Activated CD8-positive, alpha-beta memory T cell treated with anti-CD3 and anti-CD28 coated beads, Interleukin-2, amount 50 U/mL, for 24 hours (primary cell): ENCODE measurements at regions not wholly inside any gene's neighbourhood (a gene's known extent, or its start where the extent isn't known, plus 50 kb on each side); places are given as distances from the start of the nearest gene placed in this dataset.

Experiments
- DNase-seq: peaks from one replicate; pipeline ENCODE4 v3.0.0-alpha.2; 2020; ENCODE audit errors: extremely low read depth

- DNase-seq, result no peak
Observed at GRCh38 chr13:39938596-39938995, 283.1 kb downstream of the COG6 start.

GRCh38 chr13:39941236-39941635 lies 285.8 kb downstream of the COG6 start:
- DNase-seq, result no peak

DNA sequence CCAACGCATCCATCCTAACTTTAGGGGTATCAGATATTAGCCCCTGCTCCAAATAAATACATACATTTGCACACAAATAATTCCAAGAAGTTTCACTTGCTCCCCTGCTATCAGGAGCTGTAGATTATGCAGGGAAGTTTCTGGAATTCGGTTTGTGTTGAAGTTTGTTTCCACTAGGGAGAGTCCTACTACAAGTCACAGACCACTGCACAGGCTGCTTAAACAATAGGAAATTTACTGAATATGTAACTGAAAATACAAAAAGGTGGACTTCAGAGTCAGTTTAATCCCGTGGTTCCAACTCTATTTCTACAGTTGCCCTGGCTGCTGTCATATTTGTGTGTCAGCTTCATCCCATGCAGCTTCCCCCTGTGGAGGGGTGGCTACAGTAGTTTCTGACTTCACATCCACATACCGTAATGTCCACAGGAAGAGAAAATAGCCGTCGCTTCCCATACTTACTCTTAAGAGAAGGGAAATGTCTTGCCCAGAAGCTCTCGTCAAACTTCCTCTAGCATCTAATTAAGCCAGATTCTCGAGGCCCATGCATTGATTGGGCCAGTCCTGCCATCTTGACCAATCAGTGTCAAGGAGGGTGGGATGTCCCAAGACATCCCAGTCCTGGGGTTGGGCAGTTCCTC lies 286.6 kb downstream of the COG6 start:
- no peak for DNase-seq

- DNase-seq, result peak; percentile 27
Observed at GRCh38 chr13:39942552-39943273, 287.3 kb downstream of the COG6 start.

DNA sequence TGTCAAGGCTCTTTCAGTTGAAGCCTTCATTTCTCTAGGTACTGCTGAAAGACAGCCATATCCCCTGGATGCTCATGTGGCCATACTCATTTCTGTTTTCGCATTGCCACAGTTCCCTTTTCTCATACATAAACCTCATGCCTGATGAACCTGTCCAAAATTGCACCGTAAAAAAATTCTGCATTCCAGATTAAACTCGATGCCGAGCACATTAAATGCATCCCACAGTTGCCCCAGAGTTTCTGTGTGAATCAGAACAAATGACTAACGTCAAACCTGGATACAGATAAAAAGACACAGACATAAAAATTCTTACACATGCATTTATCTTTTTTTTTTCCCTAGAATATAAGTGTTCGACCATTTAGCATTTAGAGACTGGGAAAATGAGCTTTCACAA lies 288.2 kb downstream of the COG6 start:
- DNase-seq, result no peak

GRCh38 chr13:39945226-39945625 lies 289.8 kb downstream of the COG6 start:
- no peak for DNase-seq

- DNase-seq, result no peak
Observed at GRCh38 chr13:39946769-39947168, 291.3 kb downstream of the COG6 start.

DNA sequence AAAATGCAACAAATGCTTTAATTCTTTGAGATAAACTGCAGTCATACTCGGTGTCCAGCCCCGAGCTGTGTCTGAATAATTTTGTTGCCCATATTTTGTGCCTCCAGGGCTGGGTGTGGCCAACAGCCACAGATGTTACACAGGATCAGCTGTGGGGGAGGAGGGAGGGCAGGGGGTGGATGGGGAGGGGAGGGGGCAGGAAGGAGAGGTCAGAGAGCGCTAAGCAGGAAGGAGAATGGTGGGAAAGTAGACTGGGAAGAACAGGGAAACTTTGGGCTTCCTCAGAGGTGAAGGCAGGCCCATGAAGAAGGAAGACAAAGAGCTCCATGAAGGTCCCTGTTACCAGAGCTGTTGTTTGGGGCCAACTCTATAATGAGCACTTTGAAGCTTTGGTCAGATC lies 295.8 kb downstream of the COG6 start:
- DNase-seq, result no peak

- DNase-seq, result no peak
Observed at GRCh38 chr13:39952249-39953233, 297.1 kb downstream of the COG6 start.

DNA sequence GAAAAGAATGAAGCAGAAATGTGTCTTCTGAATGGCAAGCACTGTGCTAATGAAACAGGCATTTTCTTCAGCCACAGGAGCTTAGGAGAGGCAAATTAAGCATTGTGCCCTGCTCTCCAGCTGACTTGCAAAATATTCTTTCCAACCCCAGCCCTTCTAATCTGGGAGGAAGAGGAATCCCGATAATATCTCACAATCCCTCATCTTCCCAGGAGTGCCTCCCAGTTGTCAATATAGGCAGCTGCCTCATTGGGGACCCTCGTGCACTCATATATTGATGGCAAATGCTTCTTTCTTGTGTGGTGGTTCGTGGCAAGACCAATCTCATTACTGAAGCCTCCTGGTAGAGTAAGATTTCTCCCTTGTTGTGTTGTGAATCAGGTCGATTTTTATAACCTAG lies 299.0 kb downstream of the COG6 start:
- no peak for DNase-seq

DNA sequence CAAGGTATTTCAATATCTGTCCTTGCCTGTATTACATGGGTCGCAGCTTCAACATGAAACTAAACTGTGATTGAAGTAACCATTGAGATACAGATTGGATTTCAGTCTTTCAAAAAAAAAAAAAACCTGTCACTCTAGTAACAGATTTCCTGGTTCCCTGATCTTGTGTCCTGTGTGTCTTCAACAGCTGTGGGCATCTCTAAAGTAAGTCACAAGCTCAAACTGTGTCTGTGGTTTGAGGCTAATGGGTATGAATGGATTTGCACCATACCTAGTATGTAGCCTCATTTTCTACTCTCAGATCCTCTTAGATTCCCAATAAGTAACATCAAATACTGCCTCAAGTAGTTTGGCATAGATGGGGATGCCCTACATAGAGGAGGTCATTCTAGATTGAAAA lies 300.1 kb downstream of the COG6 start:
- no peak for DNase-seq

DNA sequence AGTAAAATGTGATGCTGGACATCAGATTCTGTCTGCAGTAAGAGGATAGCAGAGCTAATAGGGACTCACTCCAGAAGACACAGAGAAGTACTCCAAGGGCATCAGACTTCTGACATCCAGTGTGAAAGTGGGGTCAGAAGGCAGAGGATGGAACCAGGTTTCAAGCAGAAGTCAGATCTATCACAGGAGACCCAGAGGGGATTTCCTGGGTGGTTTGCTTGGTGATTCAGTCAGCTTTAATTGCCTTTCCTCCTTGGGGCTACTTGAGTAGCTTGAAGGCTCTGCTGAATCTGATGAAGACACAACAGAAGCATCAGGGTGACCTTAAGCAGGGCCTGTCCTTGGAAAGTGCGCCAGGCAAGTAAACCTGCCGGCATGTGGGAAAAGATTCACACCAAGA lies 300.6 kb downstream of the COG6 start:
- no peak for DNase-seq

- no peak for DNase-seq
Observed at GRCh38 chr13:39957868-39958677, 302.6 kb downstream of the COG6 start.

DNA sequence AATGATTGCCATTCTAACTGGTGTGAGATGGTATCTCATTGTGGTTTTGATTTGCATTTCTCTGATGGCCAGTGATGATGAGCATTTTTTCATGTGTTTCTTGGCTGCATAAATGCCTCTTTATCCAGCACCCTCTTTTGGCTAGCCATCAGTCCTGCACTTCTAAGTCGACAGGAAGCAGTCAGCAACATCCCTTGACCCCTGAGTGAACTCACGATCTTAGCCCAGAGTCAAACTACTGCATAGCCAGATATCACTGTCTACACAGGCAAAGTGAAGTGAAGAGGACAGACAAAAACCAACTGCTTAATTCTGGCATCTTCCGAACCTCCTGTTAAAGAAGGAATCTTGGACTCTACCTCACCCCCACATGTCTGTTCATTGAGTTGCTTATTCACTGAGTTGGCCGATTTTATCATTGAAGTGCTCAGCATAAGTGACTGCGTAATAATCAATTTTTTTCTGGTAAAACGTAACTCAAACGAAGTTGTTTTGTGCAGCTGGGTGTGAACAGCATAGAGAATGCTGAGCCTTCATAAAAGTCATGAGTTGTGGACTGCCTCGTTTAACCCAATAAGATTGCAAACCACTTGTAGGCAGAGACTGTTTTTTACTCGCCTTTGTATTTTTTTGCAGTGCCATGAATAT lies 304.2 kb downstream of the COG6 start:
- no peak for DNase-seq

DNA sequence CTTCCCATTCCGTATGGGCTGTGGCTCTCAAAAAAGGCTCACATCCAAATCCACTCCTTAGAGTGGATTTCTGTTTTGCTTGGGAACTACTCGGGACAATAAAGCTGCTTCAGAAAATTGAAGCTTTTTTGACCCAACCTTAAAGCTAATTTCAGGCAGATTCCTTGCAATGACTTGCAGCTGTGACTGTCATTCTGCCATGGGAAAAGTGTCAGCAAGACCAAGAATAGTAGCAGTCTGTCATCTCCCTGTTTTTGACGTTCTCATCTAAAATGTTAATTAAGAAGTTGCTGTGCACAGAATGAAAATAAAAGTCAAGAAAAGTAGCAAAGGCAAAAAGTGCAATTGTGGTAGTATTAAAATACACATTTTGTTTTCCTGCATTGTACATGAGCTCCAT lies 304.7 kb downstream of the COG6 start:
- DNase-seq, result no peak

- no peak for DNase-seq
Observed at GRCh38 chr13:39961036-39961435, 305.6 kb downstream of the COG6 start.

- DNase-seq, result no peak
Observed at GRCh38 chr13:39963612-39964011, 308.1 kb downstream of the COG6 start.

DNA sequence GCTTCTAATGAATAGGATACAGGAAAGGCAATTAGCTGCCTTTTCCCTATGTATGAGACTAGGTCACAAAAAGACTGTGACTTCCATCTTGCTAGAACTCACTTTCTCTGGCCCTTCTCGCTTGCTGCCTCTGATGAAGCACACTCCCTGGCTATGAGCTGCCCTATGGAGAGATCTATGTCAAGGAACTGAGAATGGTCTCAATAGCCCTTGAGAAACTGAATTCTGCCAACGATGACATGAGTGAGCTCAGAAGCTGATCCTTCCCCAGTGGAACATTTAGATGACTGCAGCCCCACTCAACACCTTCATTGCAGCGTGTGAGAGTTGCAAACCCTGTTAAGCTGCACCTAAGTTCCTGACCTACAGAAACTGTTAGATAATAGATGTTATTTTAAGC lies 309.8 kb downstream of the COG6 start:
- DNase-seq, result no peak

DNA sequence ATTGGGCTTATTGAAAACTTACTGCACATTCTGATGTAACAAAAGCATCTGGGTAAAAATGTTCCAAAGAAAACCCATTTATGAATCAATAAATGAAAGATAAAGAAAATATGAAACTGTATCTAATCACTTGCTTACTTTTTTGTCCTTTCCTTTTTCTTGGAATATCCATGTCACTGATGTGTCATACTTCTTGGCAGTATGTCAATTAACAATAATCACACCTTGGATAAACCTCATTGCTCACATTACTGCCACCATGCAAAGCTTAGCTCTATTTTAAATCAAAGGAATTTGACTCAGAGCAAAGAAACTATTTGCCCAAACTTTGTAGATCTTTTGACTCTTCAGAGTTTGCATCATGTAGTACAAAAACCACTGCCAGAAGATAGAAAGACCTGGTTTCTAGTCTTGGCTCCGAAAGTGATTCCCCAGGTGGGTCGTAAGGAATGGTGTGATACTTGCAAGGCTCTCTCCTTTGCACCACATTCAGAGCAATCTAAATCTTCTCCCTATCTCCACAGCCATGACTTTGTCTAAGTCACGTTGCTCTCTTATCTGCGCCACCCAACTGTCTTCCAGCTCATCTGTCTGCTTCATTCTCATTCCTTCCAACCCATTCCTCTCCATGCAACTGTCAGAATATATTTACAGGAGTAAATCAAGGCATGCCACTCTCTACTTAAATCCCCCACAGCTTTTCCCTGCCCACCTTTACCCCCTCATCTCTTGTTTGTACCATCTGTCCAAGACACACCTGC lies 311.9 kb downstream of the COG6 start:
- DNase-seq, result no peak
